ENCODE measurements at regions not wholly inside any gene's neighbourhood (a gene's known extent, or its start where the extent isn't known, plus 50 kb on each side); places are given as distances from the start of the nearest gene placed in this dataset.

GRCh38 chr9:17031546-17031945 lies 103.3 kb upstream of the CNTLN start:
- TF ChIP-seq POLR2A (IDR thresholded peaks at IDR 0.05) (no peak), CTCF (IDR thresholded peaks at IDR 0.05) (no peak)
- Histone ChIP-seq H3K27me3 (no peaks in the 10 kb centered on the region), H3K4me3 (no peak overlapping the region), H3K27ac (no peak overlapping the region), H3K9me3 (peaks cover 0 to 20% (median 0%) of the 10 kb centered on the region in 12 donors), H3K4me1 (no peaks in the 10 kb centered on the region), H3K36me3 (no peaks in the 10 kb centered on the region)
- DNase-seq (no peak), ATAC-seq (no peak)
- intact Hi-C loops (cut with DNase I) = loop anchor here in 1 of 10 donors (5.0 kb wide), 1 partner anchor 51 kb away; no protein-coding TSS in a partner anchor
- WGBS, 4 donors = 87 to 93% (median 91%) methylated on average over 3 of the region's 3 CpGs

GRCh38 chr9:17025281-17025680 lies 109.6 kb upstream of the CNTLN start:
- no peak overlapping the region for H3K27ac ChIP-seq
- H3K36me3 ChIP-seq = no peaks in the 10 kb centered on the region
- no peak for DNase-seq
- no peak overlapping the region for H3K4me3 ChIP-seq
- peaks cover 0 to 19% (median 0%) of the 10 kb centered on the region in 12 donors for H3K9me3 ChIP-seq
- intact Hi-C loops (cut with DNase I) = no loop called here
- no peaks in the 10 kb centered on the region for H3K27me3 ChIP-seq
- no peak for ATAC-seq
- TF ChIP-seq CTCF (IDR thresholded peaks at IDR 0.05) (no peak), POLR2A (IDR thresholded peaks at IDR 0.05) (no peak)
- no peaks in the 10 kb centered on the region for H3K4me1 ChIP-seq

GRCh38 chr9:17024129-17024528 lies 110.7 kb upstream of the CNTLN start:
- H3K36me3 ChIP-seq = no peaks in the 10 kb centered on the region
- DNase-seq (no peak), ATAC-seq (no peak)
- no peak overlapping the region for H3K4me3 ChIP-seq
- 80 to 87% (median 82%) methylated on average over 2 of the region's 2 CpGs for WGBS, 4 donors
- H3K9me3 ChIP-seq = peaks cover 0 to 11% (median 0%) of the 10 kb centered on the region in 12 donors
- intact Hi-C loops (cut with DNase I) = no loop called here
- no peaks in the 10 kb centered on the region for H3K27me3 ChIP-seq
- TF ChIP-seq POLR2A (IDR thresholded peaks at IDR 0.05) (no peak), CTCF (IDR thresholded peaks at IDR 0.05) (no peak)
- no peaks in the 10 kb centered on the region for H3K4me1 ChIP-seq
- no peak overlapping the region for H3K27ac ChIP-seq

GRCh38 chr9:17021387-17021970 lies 113.4 kb upstream of the CNTLN start:
- H3K27me3 ChIP-seq = no peaks in the 10 kb centered on the region
- no peak overlapping the region for H3K27ac ChIP-seq
- H3K9me3 ChIP-seq = peaks cover 0 to 11% (median 0%) of the 10 kb centered on the region in 12 donors
- H3K4me1 ChIP-seq = no peaks in the 10 kb centered on the region
- 73 to 95% (median 83%) methylated on average over 1 of the region's 1 CpG for WGBS, 4 donors
- DNase-seq (no peak), ATAC-seq (no peak)
- TF ChIP-seq POLR2A (IDR thresholded peaks at IDR 0.05) = no peak
- TF ChIP-seq CTCF (IDR thresholded peaks at IDR 0.05) = no peak
- H3K36me3 ChIP-seq = no peaks in the 10 kb centered on the region
- no peak overlapping the region for H3K4me3 ChIP-seq
- intact Hi-C loops (cut with DNase I) = no loop called here

Data from heart left ventricle (tissue), 16 donors.